ENCODE measurements at regions not wholly inside any gene's neighbourhood (a gene's known extent, or its start where the extent isn't known, plus 50 kb on each side); places are given as distances from the start of the nearest gene placed in this dataset.

DNA sequence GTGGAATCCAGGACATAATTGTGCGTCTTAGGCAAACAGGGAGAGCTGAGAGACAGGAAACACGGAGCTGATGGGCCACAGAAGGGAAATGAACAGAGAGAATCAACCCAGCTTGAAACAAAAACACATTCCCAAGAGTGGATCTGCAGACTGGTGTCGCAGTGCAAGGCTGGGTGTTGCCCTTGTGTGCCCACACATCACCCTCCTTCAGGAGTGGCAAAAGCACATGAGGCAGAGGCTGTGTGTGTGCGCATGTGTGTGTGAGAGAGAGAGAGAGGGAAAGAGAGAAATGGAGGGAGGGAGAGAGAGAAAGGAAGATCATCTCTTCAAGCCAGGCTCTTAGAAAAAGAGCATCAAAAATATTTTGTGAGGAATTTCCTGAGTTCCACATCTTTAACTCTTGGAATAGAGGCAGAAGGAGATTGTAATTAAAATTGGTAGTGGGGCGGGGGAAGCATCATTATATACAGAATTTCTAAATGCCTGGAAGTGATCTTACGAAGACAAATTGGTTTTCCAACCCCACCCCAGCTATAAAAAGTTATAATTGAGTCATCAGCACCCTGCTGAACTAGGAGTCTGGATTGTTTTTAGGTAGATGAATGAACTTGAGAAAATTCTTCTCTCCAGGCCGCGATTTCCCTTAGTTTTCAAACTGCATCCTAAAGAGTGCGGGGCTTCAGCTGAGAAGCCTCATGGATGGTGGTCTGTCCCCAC, 480.7 kb downstream of the NPHP4 start:
- H3K27me3 ChIP-seq (ENCODE audit: control insufficient read depth, insufficient read depth, low read length): no peaks in the 10 kb centered on the region
- peaks cover 11% of the 10 kb centered on the region for H3K4me1 ChIP-seq (ENCODE audit: control insufficient read depth, insufficient read depth, low read length)
- 88% methylated on average over 1 of the region's 9 CpGs for WGBS (ENCODE audit: insufficient coverage)
- DNase-seq: no peak
- no peak overlapping the region for H3K4me3 ChIP-seq (ENCODE audit: low read length)
- no peak overlapping the region for H3K27ac ChIP-seq (ENCODE audit: low read length)
- no peaks in the 10 kb centered on the region for H3K9me3 ChIP-seq (replicated peaks; ENCODE audit: control insufficient read depth, low read depth, low read length)
- H3K36me3 ChIP-seq (ENCODE audit: control insufficient read depth, insufficient read depth, low read length): no peaks in the 10 kb centered on the region

DNA sequence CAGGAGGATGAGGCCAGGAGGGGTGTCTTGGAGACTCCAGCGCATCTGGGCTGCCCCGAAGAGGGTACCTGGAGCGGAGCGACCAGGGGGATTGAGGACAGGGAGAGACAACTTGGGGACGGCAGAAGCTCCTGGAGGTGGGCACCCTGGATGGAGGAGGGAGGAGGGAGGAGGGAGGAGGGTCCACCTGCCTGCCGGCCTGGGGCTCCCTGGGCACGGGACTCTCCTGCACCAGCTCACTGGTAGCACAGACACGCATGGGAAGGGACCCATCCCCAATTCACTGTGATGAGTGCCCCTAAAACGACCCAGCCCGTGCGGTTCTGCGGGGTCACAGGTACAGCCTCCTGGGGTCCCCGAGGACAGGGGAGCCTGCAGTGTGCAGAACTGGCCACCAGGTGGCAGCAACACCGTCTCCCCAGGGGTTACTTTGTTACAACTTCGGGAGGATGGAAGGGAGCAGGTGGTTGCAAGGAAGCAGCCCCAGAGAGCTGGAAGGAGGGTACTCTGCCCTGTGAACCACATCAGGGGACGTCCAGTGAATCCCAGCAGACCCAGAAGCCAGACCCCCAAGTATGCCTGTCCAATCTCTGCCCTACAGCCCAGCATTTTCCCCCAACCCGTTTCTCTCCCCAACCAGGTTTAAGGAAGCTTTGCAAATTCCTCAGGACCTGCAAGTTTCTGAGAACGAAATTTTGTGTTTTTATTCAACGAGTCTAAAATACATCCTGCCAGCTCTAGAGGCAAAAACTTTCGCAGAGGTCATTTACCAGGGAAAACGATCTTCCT, 482.4 kb downstream of the NPHP4 start:
- DNase-seq: peak; percentile 61
- 27% methylated on average over 14 of the region's 21 CpGs for WGBS (ENCODE audit: insufficient coverage)
- Histone ChIP-seq H3K9me3 (replicated peaks; ENCODE audit: control insufficient read depth, low read depth, low read length) (no peaks in the 10 kb centered on the region), H3K27ac (ENCODE audit: low read length) (no peak overlapping the region), H3K36me3 (ENCODE audit: control insufficient read depth, insufficient read depth, low read length) (no peaks in the 10 kb centered on the region), H3K4me3 (ENCODE audit: low read length) (no peak overlapping the region), H3K4me1 (ENCODE audit: control insufficient read depth, insufficient read depth, low read length) (peaks cover 13% of the 10 kb centered on the region), H3K27me3 (ENCODE audit: control insufficient read depth, insufficient read depth, low read length) (no peaks in the 10 kb centered on the region)

DNA sequence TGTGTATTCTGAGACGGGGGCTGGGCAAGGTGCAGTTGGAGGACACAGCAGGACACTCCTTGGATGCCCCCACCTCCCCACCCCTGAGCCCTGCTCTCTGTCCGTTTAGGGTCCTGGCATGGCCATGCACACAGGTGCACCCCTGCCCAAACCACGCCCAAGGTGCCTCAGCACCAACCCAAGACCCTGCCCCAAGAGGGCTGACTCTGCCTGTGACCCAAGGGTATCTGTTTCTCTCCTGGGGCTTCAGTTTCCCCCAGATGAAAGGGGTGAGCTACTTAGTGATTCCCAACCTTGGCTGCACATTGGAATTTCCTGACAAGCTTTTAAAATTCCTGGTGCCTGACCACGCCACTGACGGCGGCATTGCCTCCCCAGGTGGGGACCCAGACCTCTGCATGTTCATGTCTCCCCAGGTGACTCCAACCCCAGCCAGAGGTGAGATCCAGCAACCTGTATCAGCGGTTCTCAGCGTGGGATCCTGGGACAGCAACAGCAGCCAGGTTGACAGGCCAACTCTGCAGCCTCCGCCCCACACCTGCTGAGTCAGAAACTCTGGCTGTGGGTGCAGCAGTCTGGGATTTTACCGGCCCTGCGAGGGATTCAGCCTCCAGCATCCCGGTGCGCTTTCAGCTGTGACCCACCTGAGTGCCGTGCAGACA, 483.4 kb downstream of the NPHP4 start:
- H3K27me3 ChIP-seq (ENCODE audit: control insufficient read depth, insufficient read depth, low read length): no peaks in the 10 kb centered on the region
- DNase-seq: no peak
- peaks cover 18% of the 10 kb centered on the region for H3K4me1 ChIP-seq (ENCODE audit: control insufficient read depth, insufficient read depth, low read length)
- no peak overlapping the region for H3K4me3 ChIP-seq (ENCODE audit: low read length)
- H3K27ac ChIP-seq (ENCODE audit: low read length): no peak overlapping the region
- 71% methylated on average over 13 of the region's 14 CpGs for WGBS (ENCODE audit: insufficient coverage)
- no peaks in the 10 kb centered on the region for H3K36me3 ChIP-seq (ENCODE audit: control insufficient read depth, insufficient read depth, low read length)
- no peaks in the 10 kb centered on the region for H3K9me3 ChIP-seq (replicated peaks; ENCODE audit: control insufficient read depth, low read depth, low read length)

- DNase-seq: no peak
- no peaks in the 10 kb centered on the region for H3K36me3 ChIP-seq (ENCODE audit: control insufficient read depth, insufficient read depth, low read length)
- peaks cover 18% of the 10 kb centered on the region for H3K4me1 ChIP-seq (ENCODE audit: control insufficient read depth, insufficient read depth, low read length)
- 74% methylated on average over 11 of the region's 15 CpGs for WGBS (ENCODE audit: insufficient coverage)
- no peak overlapping the region for H3K27ac ChIP-seq (ENCODE audit: low read length)
- H3K4me3 ChIP-seq (ENCODE audit: low read length): no peak overlapping the region
- no peaks in the 10 kb centered on the region for H3K9me3 ChIP-seq (replicated peaks; ENCODE audit: control insufficient read depth, low read depth, low read length)
- H3K27me3 ChIP-seq (ENCODE audit: control insufficient read depth, insufficient read depth, low read length): no peaks in the 10 kb centered on the region
Observed at GRCh38 chr1:5507340-5507739, 484.9 kb downstream of the NPHP4 start.

DNA sequence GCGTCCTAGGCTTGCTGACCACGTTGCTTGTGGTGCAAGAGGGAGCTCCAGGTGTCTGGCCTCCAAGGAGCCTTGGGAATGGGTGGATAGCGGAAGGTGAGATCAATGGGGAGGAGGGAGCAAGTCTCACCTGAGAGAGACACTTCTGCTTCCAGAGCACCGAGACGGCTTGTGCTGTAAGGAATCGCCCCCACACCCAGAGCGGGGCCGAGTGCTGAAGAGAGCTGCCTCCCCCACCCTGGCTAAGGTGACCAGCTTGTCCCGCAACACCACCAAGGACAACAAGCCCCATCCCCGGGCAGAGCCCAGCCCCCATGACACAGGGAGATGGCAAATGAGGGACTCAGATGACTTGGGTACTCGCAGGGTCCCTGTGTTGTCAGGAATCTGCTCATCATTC, 485.6 kb downstream of the NPHP4 start:
- H3K27me3 ChIP-seq (ENCODE audit: control insufficient read depth, insufficient read depth, low read length): peaks cover 2% of the 10 kb centered on the region
- H3K9me3 ChIP-seq (replicated peaks; ENCODE audit: control insufficient read depth, low read depth, low read length): no peaks in the 10 kb centered on the region
- WGBS (ENCODE audit: insufficient coverage): 79% methylated on average over 8 of the region's 11 CpGs
- no peak overlapping the region for H3K27ac ChIP-seq (ENCODE audit: low read length)
- H3K36me3 ChIP-seq (ENCODE audit: control insufficient read depth, insufficient read depth, low read length): no peaks in the 10 kb centered on the region
- peaks cover 18% of the 10 kb centered on the region for H3K4me1 ChIP-seq (ENCODE audit: control insufficient read depth, insufficient read depth, low read length)
- DNase-seq: no peak
- no peak overlapping the region for H3K4me3 ChIP-seq (ENCODE audit: low read length)

DNA sequence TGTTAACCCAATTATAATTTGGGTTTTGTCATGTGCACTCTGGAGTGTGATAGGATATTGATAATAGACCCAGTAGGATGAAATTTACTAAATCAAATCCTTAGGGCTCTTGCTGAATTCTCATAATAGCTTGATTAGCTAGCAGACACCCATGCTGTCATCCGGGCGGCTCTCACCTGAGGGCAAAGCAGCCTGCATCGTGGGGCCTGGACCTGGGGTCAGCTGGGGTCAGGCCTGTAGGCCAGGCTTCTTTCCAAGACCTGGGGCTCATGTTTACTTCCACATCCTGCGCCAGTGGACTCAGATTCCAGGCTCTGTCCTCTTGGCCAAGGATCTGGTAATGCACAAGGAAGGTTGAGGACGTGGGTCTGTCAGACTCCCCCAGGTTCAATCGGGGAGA, 486.3 kb downstream of the NPHP4 start:
- Histone ChIP-seq H3K9me3 (replicated peaks; ENCODE audit: control insufficient read depth, low read depth, low read length) (no peaks in the 10 kb centered on the region), H3K27me3 (ENCODE audit: control insufficient read depth, insufficient read depth, low read length) (peaks cover 2% of the 10 kb centered on the region), H3K4me3 (ENCODE audit: low read length) (no peak overlapping the region), H3K4me1 (ENCODE audit: control insufficient read depth, insufficient read depth, low read length) (peaks cover 15% of the 10 kb centered on the region), H3K27ac (ENCODE audit: low read length) (no peak overlapping the region), H3K36me3 (ENCODE audit: control insufficient read depth, insufficient read depth, low read length) (no peaks in the 10 kb centered on the region)
- DNase-seq: no peak
- WGBS (ENCODE audit: insufficient coverage): 73% methylated on average over 5 of the region's 6 CpGs

- no peak for DNase-seq
- H3K36me3 ChIP-seq (ENCODE audit: control insufficient read depth, insufficient read depth, low read length): no peaks in the 10 kb centered on the region
- no peak overlapping the region for H3K27ac ChIP-seq (ENCODE audit: low read length)
- H3K4me3 ChIP-seq (ENCODE audit: low read length): no peak overlapping the region
- H3K27me3 ChIP-seq (ENCODE audit: control insufficient read depth, insufficient read depth, low read length): peaks cover 2% of the 10 kb centered on the region
- H3K9me3 ChIP-seq (replicated peaks; ENCODE audit: control insufficient read depth, low read depth, low read length): no peaks in the 10 kb centered on the region
- WGBS (ENCODE audit: insufficient coverage): 56% methylated on average over 6 of the region's 8 CpGs
- H3K4me1 ChIP-seq (ENCODE audit: control insufficient read depth, insufficient read depth, low read length): peaks cover 7% of the 10 kb centered on the region
Observed at GRCh38 chr1:5504364-5504740, 487.9 kb downstream of the NPHP4 start.

- H3K27me3 ChIP-seq (ENCODE audit: control insufficient read depth, insufficient read depth, low read length): peaks cover 2% of the 10 kb centered on the region
Observed at GRCh38 chr1:5503556-5504363, 488.5 kb downstream of the NPHP4 start.

GRCh38 chr1:5502311-5503194, 489.7 kb downstream of the NPHP4 start:
- Histone ChIP-seq H3K27ac (ENCODE audit: low read length) (no peak overlapping the region), H3K27me3 (ENCODE audit: control insufficient read depth, insufficient read depth, low read length) (peaks cover 4% of the 10 kb centered on the region), H3K4me1 (ENCODE audit: control insufficient read depth, insufficient read depth, low read length) (peaks cover 7% of the 10 kb centered on the region), H3K36me3 (ENCODE audit: control insufficient read depth, insufficient read depth, low read length) (no peaks in the 10 kb centered on the region), H3K4me3 (ENCODE audit: low read length) (no peak overlapping the region), H3K9me3 (replicated peaks; ENCODE audit: control insufficient read depth, low read depth, low read length) (no peaks in the 10 kb centered on the region)
- DNase-seq: no peak
- WGBS (ENCODE audit: insufficient coverage): 48% methylated on average over 9 of the region's 18 CpGs

More at GRCh38 chr1:5503556-5504363, 488.5 kb downstream of the NPHP4 start:
- Histone ChIP-seq H3K9me3 (replicated peaks; ENCODE audit: control insufficient read depth, low read depth, low read length) (no peaks in the 10 kb centered on the region), H3K4me1 (ENCODE audit: control insufficient read depth, insufficient read depth, low read length) (peaks cover 7% of the 10 kb centered on the region), H3K36me3 (ENCODE audit: control insufficient read depth, insufficient read depth, low read length) (no peaks in the 10 kb centered on the region), H3K27ac (ENCODE audit: low read length) (no peak overlapping the region), H3K4me3 (ENCODE audit: low read length) (no peak overlapping the region)
- WGBS (ENCODE audit: insufficient coverage): 49% methylated on average over 9 of the region's 9 CpGs
- DNase-seq: no peak
